ENCODE measurements at regions not wholly inside any gene's neighbourhood (a gene's known extent, or its start where the extent isn't known, plus 50 kb on each side); places are given as distances from the start of the nearest gene placed in this dataset.
A peak's percentile ranks its signal among the peaks of the same experiment; 100 is the strongest.

- no peaks in the 10 kb centered on the region for H3K9me3 ChIP-seq
- no peaks in the 10 kb centered on the region for H3K36me3 ChIP-seq
- no peak for DNase-seq
- H3K4me3 ChIP-seq: no peak overlapping the region
- TF ChIP-seq POLR2AphosphoS5 (IDR thresholded peaks at IDR 0.05) (peak in 1 of 3 donors; percentile 8), EP300 (IDR thresholded peaks at IDR 0.05) (no peak)
- H3K27me3 ChIP-seq: no peaks in the 10 kb centered on the region
- 36 to 56% (median 49%) methylated on average over 8 of the region's 8 CpGs for WGBS, 5 donors
- peak overlapping the region; percentile 21 to 72 (median 58) for H3K27ac ChIP-seq
- intact Hi-C loops (cut with DNase I; ENCODE audit: low total_unique reads): no loop called here
- peaks cover 20 to 72% (median 43%) of the 10 kb centered on the region in 4 donors for H3K4me1 ChIP-seq
These were observed 66.4 kb downstream of the UTRN start for GRCh38 chr6:144351379-144352127.

- Histone ChIP-seq H3K27ac (peak overlapping the region in 4 of 5 donors; percentile 21 to 72 (median 64)), H3K4me3 (no peak overlapping the region), H3K36me3 (no peaks in the 10 kb centered on the region), H3K27me3 (no peaks in the 10 kb centered on the region), H3K9me3 (no peaks in the 10 kb centered on the region), H3K4me1 (peaks cover 12 to 64% (median 35%) of the 10 kb centered on the region in 4 donors)
- intact Hi-C loops (cut with DNase I; ENCODE audit: low total_unique reads): no loop called here
- DNase-seq: no peak
- TF ChIP-seq POLR2AphosphoS5 (IDR thresholded peaks at IDR 0.05) (no peak), POLR2A (IDR thresholded peaks at IDR 0.05) (no peak), CTCF (IDR thresholded peaks at IDR 0.05) (no peak), EP300 (IDR thresholded peaks at IDR 0.05) (no peak)
- WGBS, 5 donors: 84 to 95% (median 91%) methylated on average over 2 of the region's 2 CpGs
These were observed 67.2 kb downstream of the UTRN start for GRCh38 chr6:144352331-144352730.

GRCh38 chr6:144353871-144354314 lies 68.8 kb downstream of the UTRN start:
- H3K27me3 ChIP-seq: no peaks in the 10 kb centered on the region
- WGBS, 5 donors: 80 to 88% (median 85%) methylated on average over 5 of the region's 5 CpGs
- H3K36me3 ChIP-seq: no peaks in the 10 kb centered on the region
- no peak overlapping the region for H3K4me3 ChIP-seq
- intact Hi-C loops (cut with DNase I; ENCODE audit: low total_unique reads): no loop called here
- peak overlapping the region in 2 of 5 donors; percentile 16 to 72 for H3K27ac ChIP-seq
- no peak for DNase-seq
- H3K4me1 ChIP-seq: peaks cover 12 to 50% (median 30%) of the 10 kb centered on the region in 4 donors
- TF ChIP-seq CTCF (IDR thresholded peaks at IDR 0.05) (no peak), POLR2A (IDR thresholded peaks at IDR 0.05) (no peak), POLR2AphosphoS5 (IDR thresholded peaks at IDR 0.05) (no peak), EP300 (IDR thresholded peaks at IDR 0.05) (no peak)
- no peaks in the 10 kb centered on the region for H3K9me3 ChIP-seq

GRCh38 chr6:144359783-144360182 lies 74.6 kb downstream of the UTRN start:
- Histone ChIP-seq H3K4me3 (no peak overlapping the region), H3K36me3 (no peaks in the 10 kb centered on the region), H3K4me1 (peaks cover 12 to 49% (median 21%) of the 10 kb centered on the region in 4 donors), H3K27me3 (no peaks in the 10 kb centered on the region), H3K9me3 (no peaks in the 10 kb centered on the region), H3K27ac (no peak overlapping the region)
- no peak for DNase-seq
- intact Hi-C loops (cut with DNase I; ENCODE audit: low total_unique reads): no loop called here
- 77 to 98% (median 94%) methylated on average over 1 of the region's 1 CpG for WGBS, 5 donors
- TF ChIP-seq POLR2A (IDR thresholded peaks at IDR 0.05) (no peak), CTCF (IDR thresholded peaks at IDR 0.05) (no peak), EP300 (IDR thresholded peaks at IDR 0.05) (no peak), POLR2AphosphoS5 (IDR thresholded peaks at IDR 0.05) (no peak)

- Histone ChIP-seq H3K36me3 (no peaks in the 10 kb centered on the region), H3K27ac (peak overlapping the region in 2 of 5 donors; percentile 10 to 56), H3K4me3 (no peak overlapping the region), H3K4me1 (peaks cover 13 to 55% (median 23%) of the 10 kb centered on the region in 4 donors), H3K9me3 (no peaks in the 10 kb centered on the region), H3K27me3 (no peaks in the 10 kb centered on the region)
- TF ChIP-seq CTCF (IDR thresholded peaks at IDR 0.05) (no peak), POLR2AphosphoS5 (IDR thresholded peaks at IDR 0.05) (no peak), EP300 (IDR thresholded peaks at IDR 0.05) (no peak), POLR2A (IDR thresholded peaks at IDR 0.05) (no peak)
- no peak for DNase-seq
- 80 to 91% (median 89%) methylated on average over 3 to 4 of the region's 4 CpGs for WGBS, 5 donors
- intact Hi-C loops (cut with DNase I; ENCODE audit: low total_unique reads): no loop called here
These were observed 75.3 kb downstream of the UTRN start for GRCh38 chr6:144360401-144360800.
